Renal pelvis (tissue), 1 donor: ENCODE measurements at regions not wholly inside any gene's neighbourhood (a gene's known extent, or its start where the extent isn't known, plus 50 kb on each side); places are given as distances from the start of the nearest gene placed in this dataset.
A peak's percentile ranks its signal among the peaks of the same experiment; 100 is the strongest.
"Not testable (repeated sequence)": the region's sequence is repeated elsewhere in the genome, so short reads cannot be mapped to it uniquely, and the experiment has no call there.

ENCODE experiments used
- DNase-seq: peaks from one replicate; pipeline ENCODE4 v3.0.0-alpha.2; 2013

DNA sequence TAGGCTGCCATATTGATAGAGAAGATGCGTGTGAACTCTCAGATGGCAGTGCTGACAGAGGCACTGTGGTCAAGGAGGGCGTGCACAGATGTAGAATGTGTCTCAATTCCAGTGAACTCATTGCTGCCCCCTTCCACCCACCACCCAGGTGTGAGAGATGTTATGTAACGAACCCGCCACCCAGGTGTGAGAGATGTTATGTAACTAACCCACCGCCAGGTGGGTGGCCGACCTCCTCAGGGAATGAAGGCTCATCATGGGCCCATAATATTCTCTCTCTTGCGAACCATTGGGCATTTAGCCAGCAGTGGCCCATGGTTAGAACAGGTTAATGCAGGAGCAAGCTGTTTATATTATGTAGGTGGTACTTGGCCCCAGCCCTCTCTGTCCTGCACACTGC lies 140.4 kb upstream of the MTPN start:
- no peak for DNase-seq

DNA sequence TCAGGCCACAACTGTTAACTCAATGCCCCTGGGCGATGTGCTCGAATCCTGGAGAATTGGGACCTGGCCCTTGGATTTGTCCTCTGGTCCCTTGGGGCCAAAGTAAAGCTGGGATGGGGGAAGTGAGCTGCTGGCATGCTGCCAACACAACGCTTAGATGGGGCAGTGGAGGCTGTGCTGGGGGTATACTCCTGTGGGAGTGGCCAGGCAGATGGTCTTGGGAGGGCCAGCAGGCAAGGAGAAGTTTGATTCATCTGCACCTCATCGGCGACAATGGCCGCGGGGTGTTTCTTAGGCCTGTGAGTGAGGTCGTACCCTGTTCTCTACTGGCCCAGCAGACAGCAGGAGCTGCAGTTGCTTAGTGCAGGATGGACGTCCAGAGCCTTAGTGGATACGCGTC lies 139.0 kb upstream of the MTPN start:
- no peak for DNase-seq

DNA sequence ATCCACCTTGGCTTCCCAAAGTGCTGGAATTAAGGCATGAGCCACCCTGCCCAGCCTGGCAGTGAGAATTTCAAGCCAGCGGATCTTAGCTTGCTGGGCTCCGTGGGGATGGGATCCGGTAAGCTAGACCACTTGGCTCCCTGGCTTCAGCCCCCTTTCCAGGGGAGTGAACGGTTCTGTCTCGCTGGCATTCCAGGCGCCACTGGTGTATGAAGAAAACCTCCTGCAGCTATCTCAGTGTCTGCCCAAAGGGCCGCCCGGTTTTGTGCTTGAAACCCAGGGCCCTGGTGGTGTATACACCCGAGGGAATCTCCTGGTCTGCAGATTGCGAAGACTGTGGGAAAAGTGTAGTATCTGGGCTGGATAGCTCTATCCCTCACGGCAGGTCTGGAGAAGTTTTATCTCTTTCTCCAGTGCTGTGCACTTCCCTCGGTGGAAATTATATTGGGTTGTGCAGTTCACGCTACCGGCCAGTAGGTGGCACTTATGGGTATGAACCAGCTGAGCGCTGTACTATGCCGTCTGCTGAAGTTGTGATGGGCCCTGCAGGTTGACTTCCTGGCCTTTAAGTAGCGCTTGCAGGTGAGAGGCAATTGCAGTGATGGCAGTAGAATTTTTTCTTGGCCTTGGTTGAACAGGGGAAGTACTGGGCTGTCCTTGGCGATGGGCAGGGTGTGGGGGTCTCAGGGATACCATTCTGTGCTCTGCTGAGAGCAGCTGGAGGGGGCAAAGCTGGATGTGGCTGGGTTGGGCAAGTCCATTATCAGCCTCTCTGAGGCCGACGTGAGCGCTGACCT lies 138.0 kb upstream of the MTPN start:
- no peak for DNase-seq

- not testable (repeated sequence) for DNase-seq
Measured at GRCh38 chr7:136114467-136114866, 137.3 kb upstream of the MTPN start.

DNA sequence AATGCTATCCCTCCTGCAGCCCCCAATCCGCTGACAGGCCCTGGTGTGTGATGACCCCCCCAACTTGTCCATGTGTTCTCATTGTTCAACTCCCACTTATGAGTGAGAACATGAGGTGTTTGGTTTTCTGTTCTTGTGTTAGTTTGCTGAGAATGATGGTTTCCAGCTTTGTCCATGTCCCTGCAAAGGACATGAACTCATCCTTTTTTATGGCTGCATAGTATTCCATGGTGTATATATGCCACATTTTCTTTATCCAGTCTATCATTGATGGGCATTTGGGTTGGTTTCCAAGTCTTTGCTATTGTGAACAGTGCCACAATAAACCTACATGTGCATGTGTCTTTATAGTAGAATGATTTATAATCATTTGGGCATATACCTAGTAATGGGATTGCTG lies 131.9 kb upstream of the MTPN start:
- not testable (repeated sequence) for DNase-seq

DNA sequence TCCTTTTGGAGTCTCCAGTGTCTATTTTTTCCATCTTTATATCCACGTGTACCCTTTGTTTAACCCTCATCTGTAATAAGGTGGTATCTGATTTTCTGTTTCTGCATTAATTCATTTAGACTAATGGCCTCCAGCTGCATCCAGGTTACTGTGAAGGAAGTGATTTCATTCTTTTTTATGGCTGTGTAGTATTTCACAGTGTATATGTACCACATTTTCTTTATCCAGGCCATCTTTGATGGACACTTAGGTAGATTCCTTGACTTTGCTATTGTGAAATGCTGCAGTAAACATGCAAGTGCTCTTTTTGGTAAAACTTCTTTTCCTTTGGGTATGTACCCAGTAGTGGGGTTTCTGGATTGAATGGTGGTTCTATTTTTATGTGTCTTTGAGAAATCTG lies 128.0 kb upstream of the MTPN start:
- no peak for DNase-seq

GRCh38 chr7:136104269-136104603 lies 127.1 kb upstream of the MTPN start:
- DNase-seq: no peak

DNA sequence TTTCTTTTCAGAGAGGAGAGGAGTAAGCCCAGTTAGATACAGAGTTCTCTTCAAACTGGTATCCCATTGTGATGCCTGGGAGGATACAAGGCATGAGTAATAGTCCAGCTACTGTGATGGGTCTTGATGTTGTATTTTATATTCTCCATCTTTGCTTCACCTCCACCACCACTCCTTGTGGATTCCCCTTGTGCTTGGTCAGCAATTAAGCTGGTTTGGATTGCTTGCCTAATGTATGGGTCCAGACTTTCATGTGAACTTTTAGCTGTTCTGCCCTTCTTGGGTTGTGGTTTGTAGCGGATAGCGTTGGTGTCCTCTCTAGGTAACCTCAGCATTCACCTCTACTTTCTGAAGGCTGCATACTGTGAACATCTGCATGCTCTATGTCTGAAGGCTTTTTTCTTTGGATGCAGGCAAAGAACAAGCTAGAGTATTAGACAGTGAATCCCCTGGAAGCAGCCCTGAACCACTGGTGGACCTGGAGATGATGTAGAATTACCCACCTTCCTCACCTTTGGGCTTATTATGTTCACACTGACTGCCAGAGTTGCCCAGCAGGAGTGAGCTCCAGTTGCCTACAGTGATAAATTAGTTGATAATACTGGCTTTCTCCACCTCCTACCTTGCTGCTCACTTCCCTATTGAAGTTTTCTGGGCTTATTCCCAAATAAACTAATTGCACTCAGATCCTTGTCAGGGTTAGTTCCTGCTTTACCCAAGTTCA lies 126.5 kb upstream of the MTPN start:
- DNase-seq: no peak

DNA sequence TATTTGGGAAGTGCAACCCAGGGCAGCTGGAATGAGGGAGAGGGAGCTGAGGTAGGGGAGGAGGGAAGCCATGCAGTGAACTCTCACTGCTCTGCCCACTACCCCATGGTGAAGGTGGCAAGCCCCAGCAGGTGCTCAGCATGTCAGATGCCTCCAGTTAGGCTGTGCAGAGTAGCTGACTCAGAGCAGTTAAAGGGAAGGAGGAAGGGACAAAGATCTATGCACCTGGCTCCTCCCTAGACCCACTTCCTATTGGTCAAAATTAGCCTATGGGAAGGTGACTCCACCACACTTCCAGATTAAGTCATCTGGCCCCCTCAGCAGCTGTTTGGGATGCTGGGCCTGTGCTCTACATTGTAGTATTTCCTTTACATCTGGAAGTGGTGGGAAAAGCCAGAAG lies 125.7 kb upstream of the MTPN start:
- DNase-seq: no peak

- DNase-seq: not testable (repeated sequence)
Measured at GRCh38 chr7:136092714-136093113, 115.6 kb upstream of the MTPN start.

DNA sequence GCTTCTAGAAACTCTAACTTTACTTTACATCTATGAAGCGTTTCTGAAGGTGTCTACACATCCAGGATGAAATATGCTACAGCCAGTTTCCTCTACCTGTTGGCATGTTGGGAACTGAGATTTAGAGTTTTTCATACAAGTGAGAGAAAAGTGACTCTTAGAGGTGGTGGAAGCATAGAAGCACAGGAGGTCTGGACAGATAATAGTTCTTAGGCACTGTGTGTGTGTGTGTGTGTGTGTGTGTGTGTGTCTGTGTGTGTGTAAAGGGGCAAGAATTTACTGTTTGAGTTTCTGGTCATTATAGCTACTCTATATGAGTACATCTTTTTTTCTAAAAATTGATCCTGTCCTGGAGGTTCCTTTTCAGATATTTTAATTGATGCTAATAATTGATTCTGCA lies 110.7 kb upstream of the MTPN start:
- DNase-seq: no peak

GRCh38 chr7:136086712-136087111 lies 109.6 kb upstream of the MTPN start:
- peak; percentile 35 for DNase-seq

DNA sequence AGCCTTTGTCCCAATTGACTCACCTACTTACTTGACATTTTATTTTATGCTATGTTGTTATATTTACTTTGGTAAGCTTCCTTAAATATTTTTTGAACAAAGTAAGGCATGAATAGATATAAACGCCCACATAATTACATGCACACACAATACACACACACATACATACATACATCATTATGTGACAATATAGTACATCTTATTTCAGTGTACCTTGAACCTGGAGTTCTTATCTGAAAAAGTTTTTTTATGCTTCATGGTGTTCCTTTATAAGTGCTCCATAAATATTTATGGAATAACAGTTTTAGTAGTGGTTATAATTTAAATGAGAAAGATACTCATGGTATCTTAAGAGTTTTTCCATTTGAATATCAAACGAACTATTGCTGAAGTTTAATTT lies 102.8 kb upstream of the MTPN start:
- DNase-seq: no peak

- DNase-seq: no peak
Measured at GRCh38 chr7:136079478-136079892, 102.3 kb upstream of the MTPN start.

- no peak for DNase-seq
Measured at GRCh38 chr7:136079066-136079465, 101.9 kb upstream of the MTPN start.

DNA sequence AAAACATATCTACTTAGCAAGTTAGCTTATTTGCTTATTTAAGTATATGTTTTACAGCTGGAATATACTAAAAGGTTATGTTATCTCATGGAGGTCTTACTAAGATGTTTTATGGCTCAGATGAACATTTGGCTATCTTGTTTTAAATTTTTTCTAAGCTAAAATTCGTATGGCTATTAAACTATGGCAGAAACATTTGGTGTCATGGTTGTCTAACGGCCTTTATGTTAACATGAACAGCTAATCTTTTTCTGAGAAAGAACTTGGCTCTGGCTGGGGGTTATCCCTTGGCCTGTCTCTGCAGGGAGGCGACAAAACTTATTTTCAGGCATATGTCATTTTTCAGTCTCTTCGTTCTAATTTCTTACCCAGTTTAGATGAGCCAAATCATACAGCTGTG lies 101.5 kb upstream of the MTPN start:
- no peak for DNase-seq

DNA sequence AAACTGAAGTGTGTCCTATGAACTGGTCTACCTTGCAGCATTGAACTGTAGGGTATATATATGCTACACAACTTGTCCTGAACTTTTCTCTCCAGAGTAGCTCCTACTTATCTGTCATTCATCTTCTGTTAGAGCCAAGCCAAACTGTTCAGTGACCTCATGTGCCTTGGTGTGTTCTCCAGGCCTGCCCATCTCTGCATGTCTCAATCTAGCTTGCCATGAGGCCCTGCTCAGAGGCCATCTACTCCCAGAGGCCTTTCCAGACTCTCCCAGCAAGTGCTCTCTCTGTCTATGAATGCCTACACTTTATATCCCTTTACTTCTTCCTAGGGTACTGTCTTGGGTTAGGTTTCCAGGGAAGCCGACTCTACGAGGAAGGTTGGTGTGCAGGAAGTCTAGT lies 99.8 kb upstream of the MTPN start:
- DNase-seq: no peak

DNA sequence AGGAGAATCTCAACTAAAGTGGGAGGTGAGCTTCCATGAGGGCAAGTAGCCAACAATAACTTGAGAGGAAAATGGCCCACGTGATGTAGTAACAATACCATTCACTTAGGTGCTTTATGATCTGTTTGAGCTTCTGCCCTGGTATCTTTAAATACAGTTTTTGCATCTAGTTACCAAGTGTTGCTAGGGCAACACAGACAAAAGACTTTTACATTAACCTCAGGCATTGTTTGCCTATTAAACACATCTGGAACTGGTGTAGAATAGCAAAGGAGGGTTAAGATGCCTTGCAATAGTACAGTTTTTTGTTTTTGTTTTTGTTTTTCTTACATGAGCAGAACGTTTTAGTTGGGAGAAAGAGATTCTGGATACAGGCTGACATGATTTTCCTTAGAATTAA lies 97.7 kb upstream of the MTPN start:
- no peak for DNase-seq

DNA sequence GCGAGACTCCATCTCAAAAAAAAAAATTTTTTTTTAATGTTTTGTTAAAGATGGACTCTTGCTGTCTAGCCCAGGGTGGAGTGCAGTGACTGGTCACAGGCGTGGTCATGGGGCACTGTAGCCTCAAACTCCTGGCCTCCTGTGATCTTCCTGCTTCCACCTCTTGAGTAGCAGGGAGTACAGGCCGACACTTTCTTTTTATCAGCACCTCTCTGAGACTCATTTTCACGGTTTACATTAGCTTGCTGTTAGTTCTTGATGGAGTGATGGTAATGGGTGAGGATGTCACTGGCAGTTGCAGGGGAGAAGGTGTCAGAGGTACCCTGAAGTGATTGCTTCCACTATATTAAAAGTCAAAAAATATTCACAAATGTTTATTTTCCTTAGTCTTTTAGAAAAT lies 95.3 kb upstream of the MTPN start:
- DNase-seq: no peak

- DNase-seq: peak; percentile 47
Measured at GRCh38 chr7:136070736-136071505, 93.8 kb upstream of the MTPN start.

GRCh38 chr7:136069840-136070529 lies 92.8 kb upstream of the MTPN start:
- no peak for DNase-seq

DNA sequence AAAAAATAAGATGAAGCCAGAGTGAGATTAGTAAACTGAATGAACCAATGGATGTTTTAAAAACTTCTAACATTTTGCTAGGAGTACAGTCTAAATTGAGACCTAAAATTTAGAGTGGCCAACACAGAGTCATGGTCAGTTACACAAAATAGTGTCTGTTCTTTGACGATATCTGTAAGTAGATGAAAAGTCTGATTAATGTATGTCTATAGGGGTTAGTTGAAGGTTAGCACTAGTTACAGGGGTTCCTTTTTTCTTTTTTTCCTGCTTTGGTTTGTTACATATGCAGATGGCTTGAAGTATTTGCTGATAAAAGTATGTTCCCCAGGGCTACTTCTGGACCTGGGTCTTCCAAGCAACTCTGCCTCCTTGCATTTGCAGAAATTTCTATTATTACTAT lies 90.1 kb upstream of the MTPN start:
- DNase-seq: no peak
